ENCODE measurements at regions not wholly inside any gene's neighbourhood (a gene's known extent, or its start where the extent isn't known, plus 50 kb on each side); places are given as distances from the start of the nearest gene placed in this dataset.

GRCh38 chr5:2986301-2986700, 234.8 kb upstream of the IRX2 start:
- H3K4me1 Mint-ChIP-seq (ENCODE audit: low read depth) = no peaks in the 10 kb centered on the region
- no peak overlapping the region for H3K4me3 Mint-ChIP-seq
- H3K27me3 Mint-ChIP-seq (ENCODE audit: low read depth) = no peaks in the 10 kb centered on the region
- peaks cover 6 to 7% of the 10 kb centered on the region in 2 donors for H3K9me3 Mint-ChIP-seq
- DNase-seq (no peak), ATAC-seq (replicated peaks in 1 of 2) (no peak)
- no peak overlapping the region for H3K27ac Mint-ChIP-seq
- peaks cover 0 to 3% of the 10 kb centered on the region in 2 donors for H3K36me3 Mint-ChIP-seq (ENCODE audit: insufficient read depth in 2 of 2)

GRCh38 chr5:2985718-2986117, 234.2 kb upstream of the IRX2 start:
- Mint-ChIP-seq H3K36me3 (ENCODE audit: insufficient read depth in 2 of 2) (peaks cover 0 to 3% of the 10 kb centered on the region in 2 donors), H3K27ac (no peak overlapping the region), H3K4me3 (no peak overlapping the region), H3K4me1 (ENCODE audit: low read depth) (no peaks in the 10 kb centered on the region), H3K27me3 (ENCODE audit: low read depth) (no peaks in the 10 kb centered on the region), H3K9me3 (peaks cover 6 to 7% of the 10 kb centered on the region in 2 donors)
- ATAC-seq (replicated peaks in 1 of 2) = no peak
- no peak for DNase-seq

GRCh38 chr5:2983583-2984300, 232.3 kb upstream of the IRX2 start:
- peaks cover 4 to 5% of the 10 kb centered on the region in 2 donors for H3K9me3 Mint-ChIP-seq
- no peak overlapping the region for H3K27ac Mint-ChIP-seq
- no peaks in the 10 kb centered on the region for H3K4me1 Mint-ChIP-seq (ENCODE audit: low read depth)
- peaks cover 0 to 3% of the 10 kb centered on the region in 2 donors for H3K36me3 Mint-ChIP-seq (ENCODE audit: insufficient read depth in 2 of 2)
- no peak overlapping the region for H3K4me3 Mint-ChIP-seq
- ATAC-seq (replicated peaks in 1 of 2) (no peak), DNase-seq (no peak)
- H3K27me3 Mint-ChIP-seq (ENCODE audit: low read depth) = no peaks in the 10 kb centered on the region

GRCh38 chr5:2981652-2982051, 230.2 kb upstream of the IRX2 start:
- H3K9me3 Mint-ChIP-seq = peaks cover 6 to 9% of the 10 kb centered on the region in 2 donors
- H3K27ac Mint-ChIP-seq = no peak overlapping the region
- DNase-seq = no peak
- no peak for ATAC-seq (replicated peaks in 1 of 2)
- H3K4me3 Mint-ChIP-seq = no peak overlapping the region
- H3K4me1 Mint-ChIP-seq (ENCODE audit: low read depth) = no peaks in the 10 kb centered on the region
- peaks cover 0 to 2% of the 10 kb centered on the region in 2 donors for H3K36me3 Mint-ChIP-seq (ENCODE audit: insufficient read depth in 2 of 2)
- H3K27me3 Mint-ChIP-seq (ENCODE audit: low read depth) = no peaks in the 10 kb centered on the region

- H3K9me3 Mint-ChIP-seq = peaks cover 8 to 13% of the 10 kb centered on the region in 2 donors
- H3K36me3 Mint-ChIP-seq (ENCODE audit: insufficient read depth in 2 of 2) = peaks cover 0 to 2% of the 10 kb centered on the region in 2 donors
- no peak for ATAC-seq (replicated peaks in 1 of 2)
- H3K27me3 Mint-ChIP-seq (ENCODE audit: low read depth) = no peaks in the 10 kb centered on the region
- DNase-seq = no peak
- H3K4me1 Mint-ChIP-seq (ENCODE audit: low read depth) = no peaks in the 10 kb centered on the region
- no peak overlapping the region for H3K27ac Mint-ChIP-seq
- H3K4me3 Mint-ChIP-seq = no peak overlapping the region
Observed at GRCh38 chr5:2981035-2981434, 229.6 kb upstream of the IRX2 start.

- ATAC-seq (replicated peaks in 1 of 2) = no peak
- no peak for DNase-seq
- H3K27ac Mint-ChIP-seq = no peak overlapping the region
Observed at GRCh38 chr5:2960294-2960693, 208.8 kb upstream of the IRX2 start.

GRCh38 chr5:2958976-2959375, 207.5 kb upstream of the IRX2 start:
- H3K4me3 Mint-ChIP-seq = no peak overlapping the region
- no peak overlapping the region for H3K27ac Mint-ChIP-seq
- H3K9me3 Mint-ChIP-seq = peaks cover 5 to 10% of the 10 kb centered on the region in 2 donors
- peaks cover 0 to 4% of the 10 kb centered on the region in 2 donors for H3K36me3 Mint-ChIP-seq (ENCODE audit: insufficient read depth in 2 of 2)
- DNase-seq = no peak
- no peak for ATAC-seq (replicated peaks in 1 of 2)
- H3K27me3 Mint-ChIP-seq (ENCODE audit: low read depth) = no peaks in the 10 kb centered on the region
- H3K4me1 Mint-ChIP-seq (ENCODE audit: low read depth) = no peaks in the 10 kb centered on the region

More at GRCh38 chr5:2960294-2960693, 208.8 kb upstream of the IRX2 start:
- Mint-ChIP-seq H3K4me1 (ENCODE audit: low read depth) (no peaks in the 10 kb centered on the region), H3K4me3 (no peak overlapping the region), H3K27me3 (ENCODE audit: low read depth) (no peaks in the 10 kb centered on the region), H3K36me3 (ENCODE audit: insufficient read depth in 2 of 2) (peaks cover 0 to 4% of the 10 kb centered on the region in 2 donors), H3K9me3 (peaks cover 7 to 8% of the 10 kb centered on the region in 2 donors)

GRCh38 chr5:2948875-2949274, 197.4 kb upstream of the IRX2 start:
- Mint-ChIP-seq H3K27me3 (ENCODE audit: low read depth) (no peaks in the 10 kb centered on the region), H3K4me3 (no peak overlapping the region), H3K4me1 (ENCODE audit: low read depth) (no peaks in the 10 kb centered on the region), H3K36me3 (ENCODE audit: insufficient read depth in 2 of 2) (peaks cover 0 to 2% of the 10 kb centered on the region in 2 donors), H3K27ac (no peak overlapping the region), H3K9me3 (peaks cover 4 to 11% of the 10 kb centered on the region in 2 donors)
- DNase-seq = no peak
- no peak for ATAC-seq (replicated peaks in 1 of 2)

GRCh38 chr5:2946315-2946714, 194.8 kb upstream of the IRX2 start:
- peaks cover 0 to 4% of the 10 kb centered on the region in 2 donors for H3K36me3 Mint-ChIP-seq (ENCODE audit: insufficient read depth in 2 of 2)
- H3K9me3 Mint-ChIP-seq = peaks cover 8% of the 10 kb centered on the region in 2 donors
- no peaks in the 10 kb centered on the region for H3K27me3 Mint-ChIP-seq (ENCODE audit: low read depth)
- DNase-seq = no peak
- no peak for ATAC-seq (replicated peaks in 1 of 2)
- H3K4me3 Mint-ChIP-seq = no peak overlapping the region
- H3K4me1 Mint-ChIP-seq (ENCODE audit: low read depth) = no peaks in the 10 kb centered on the region
- H3K27ac Mint-ChIP-seq = no peak overlapping the region

- Mint-ChIP-seq H3K4me3 (no peak overlapping the region), H3K4me1 (ENCODE audit: low read depth) (no peaks in the 10 kb centered on the region), H3K27ac (no peak overlapping the region), H3K27me3 (ENCODE audit: low read depth) (no peaks in the 10 kb centered on the region), H3K36me3 (ENCODE audit: insufficient read depth in 2 of 2) (peaks cover 0 to 4% of the 10 kb centered on the region in 2 donors), H3K9me3 (peaks cover 9 to 10% of the 10 kb centered on the region in 2 donors)
- ATAC-seq (replicated peaks in 1 of 2) (no peak), DNase-seq (no peak)
Observed at GRCh38 chr5:2936413-2936812, 184.9 kb upstream of the IRX2 start.

- no peaks in the 10 kb centered on the region for H3K4me1 Mint-ChIP-seq (ENCODE audit: low read depth)
- DNase-seq (no peak), ATAC-seq (replicated peaks in 1 of 2) (no peak)
- H3K27me3 Mint-ChIP-seq (ENCODE audit: low read depth) = peaks cover 9% of the 10 kb centered on the region
- H3K9me3 Mint-ChIP-seq = peaks cover 7 to 12% of the 10 kb centered on the region in 2 donors
- no peak overlapping the region for H3K4me3 Mint-ChIP-seq
- peaks cover 0 to 4% of the 10 kb centered on the region in 2 donors for H3K36me3 Mint-ChIP-seq (ENCODE audit: insufficient read depth in 2 of 2)
- H3K27ac Mint-ChIP-seq = no peak overlapping the region
Observed at GRCh38 chr5:2929779-2930178, 178.3 kb upstream of the IRX2 start.

- ATAC-seq (replicated peaks in 1 of 2) = no peak
- no peaks in the 10 kb centered on the region for H3K36me3 Mint-ChIP-seq (ENCODE audit: insufficient read depth in 2 of 2)
- H3K9me3 Mint-ChIP-seq = peaks cover 2 to 7% of the 10 kb centered on the region in 2 donors
- H3K27me3 Mint-ChIP-seq (ENCODE audit: low read depth) = no peaks in the 10 kb centered on the region
- H3K4me1 Mint-ChIP-seq (ENCODE audit: low read depth) = no peaks in the 10 kb centered on the region
- H3K27ac Mint-ChIP-seq = no peak overlapping the region
- no peak overlapping the region for H3K4me3 Mint-ChIP-seq
- no peak for DNase-seq
Observed at GRCh38 chr5:2921651-2922050, 170.2 kb upstream of the IRX2 start.

- ATAC-seq (replicated peaks in 1 of 2) (no peak), DNase-seq (no peak)
- Mint-ChIP-seq H3K4me3 (no peak overlapping the region), H3K36me3 (ENCODE audit: insufficient read depth in 2 of 2) (no peaks in the 10 kb centered on the region), H3K9me3 (peaks cover 2 to 7% of the 10 kb centered on the region in 2 donors), H3K4me1 (ENCODE audit: low read depth) (no peaks in the 10 kb centered on the region), H3K27ac (no peak overlapping the region), H3K27me3 (ENCODE audit: low read depth) (no peaks in the 10 kb centered on the region)
Observed at GRCh38 chr5:2921176-2921575, 169.7 kb upstream of the IRX2 start.

GRCh38 chr5:2920312-2920711, 168.8 kb upstream of the IRX2 start:
- Mint-ChIP-seq H3K9me3 (peaks cover 2 to 7% of the 10 kb centered on the region in 2 donors), H3K27me3 (ENCODE audit: low read depth) (no peaks in the 10 kb centered on the region), H3K4me1 (ENCODE audit: low read depth) (no peaks in the 10 kb centered on the region), H3K27ac (no peak overlapping the region), H3K4me3 (no peak overlapping the region), H3K36me3 (ENCODE audit: insufficient read depth in 2 of 2) (peaks cover 0 to under 1% of the 10 kb centered on the region in 2 donors)
- no peak for DNase-seq
- ATAC-seq (replicated peaks in 1 of 2) = no peak

Measured in activated T-cell treated with anti-CD3 and anti-CD28 coated beads, Interleukin-2, amount 50 U/mL, for 72 hours (primary cell).